Left lung (tissue), 4 donors: ENCODE measurements at regions not wholly inside any gene's neighbourhood (a gene's known extent, or its start where the extent isn't known, plus 50 kb on each side); places are given as distances from the start of the nearest gene placed in this dataset.

Experiments
- ATAC-seq: fragments of 200-7000 bp; cut with Tn5 transposase; one replicate; pipeline ENCODE4 v1.9.1; 2020; ENCODE audit warnings: moderate library complexity
- DNase-seq, 4 donors: peaks; one replicate each; pipeline ENCODE4 v3.0.0-alpha.2; 2013 to 2020
- H3K27ac ChIP-seq, 2 donors: fragments of 200-600 bp; sonication (generic) in 1 of 2; one replicate each; pipeline versions ENCODE4 v1.5.0 to v1.8.0; 2020 to 2021
- H3K27me3 ChIP-seq, 2 donors: fragments of 200-600 bp; sonication (generic) in 1 of 2; one replicate each; pipeline versions ENCODE4 v1.5.0 to v1.8.0; 2020 to 2021
- H3K36me3 ChIP-seq, 2 donors: fragments of 200-600 bp; sonication (generic) in 1 of 2; one replicate each; pipeline versions ENCODE4 v1.5.0 to v1.8.0; 2020 to 2021
- H3K4me1 ChIP-seq, 2 donors: fragments of 200-600 bp; one replicate each; pipeline ENCODE4 v1.8.0; 2021
- H3K4me3 ChIP-seq, 2 donors: fragments of 200-600 bp; sonication (generic) in 1 of 2; one replicate each; pipeline versions ENCODE4 v1.5.0 to v1.8.0; 2020 to 2021; ENCODE audit warnings: mild to moderate bottlenecking in 1 of 2
- H3K9me3 ChIP-seq, 2 donors: fragments of 200-600 bp; sonication (generic) in 1 of 2; one replicate each; pipeline versions ENCODE4 v1.5.0 to v1.8.0; 2020 to 2021
- CTCF ChIP-seq, 2 donors: fragments of 200-600 bp; sonication (generic) in 1 of 2; IDR thresholded peaks; one replicate each; pipeline versions ENCODE4 v1.5.0 to v1.8.0; 2021; ENCODE audit warnings: antibody characterized with exemption in 2 of 2
- intact Hi-C, 2 donors: fragments of 100-400 bp; cut with DNase I; formaldehyde crosslinking; loops; one replicate each; pipeline versions ENCODE4 v1.11.2 to v1.14.2; 2022
- donor health status: DM: no; HTN: yes; CAD: no.
- donor health status: DM: no; HTN: no; CAD: no.

- no peak for DNase-seq
- no peak overlapping the region for H3K4me3 ChIP-seq
- no peaks in the 10 kb centered on the region for H3K9me3 ChIP-seq
- TF ChIP-seq CTCF (IDR thresholded peaks at IDR 0.05), result no peak
- intact Hi-C loops, result no loop called here
- no peaks in the 10 kb centered on the region for H3K4me1 ChIP-seq
- H3K27me3 ChIP-seq, result no peaks in the 10 kb centered on the region
- no peaks in the 10 kb centered on the region for H3K36me3 ChIP-seq
- H3K27ac ChIP-seq, result no peak overlapping the region
- ATAC-seq, result no peak
Measured at GRCh38 chr14:55891692-55892091, 226.5 kb upstream of the PELI2 start.

DNA sequence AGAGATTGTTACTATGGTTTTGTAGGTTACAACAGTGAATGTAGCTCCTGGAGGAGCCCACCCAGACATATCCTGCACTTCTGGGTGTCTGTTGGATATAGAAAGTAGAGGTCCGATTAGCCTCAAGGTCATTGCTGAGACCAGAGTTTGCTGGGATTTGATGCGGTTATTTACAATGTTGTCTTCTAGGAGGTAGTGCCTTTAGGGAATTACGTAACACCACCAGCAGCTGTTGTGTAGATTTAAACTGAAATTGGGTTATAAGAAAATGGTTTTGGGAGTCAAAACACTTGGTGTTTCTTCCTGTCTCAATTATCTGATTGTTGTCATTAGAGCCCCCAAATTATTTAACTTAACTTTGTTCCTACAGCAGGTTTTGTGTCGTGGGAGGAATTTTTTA, 225.3 kb upstream of the PELI2 start:
- H3K9me3 ChIP-seq, result no peaks in the 10 kb centered on the region
- no peaks in the 10 kb centered on the region for H3K4me1 ChIP-seq
- H3K27ac ChIP-seq, result no peak overlapping the region
- no peaks in the 10 kb centered on the region for H3K27me3 ChIP-seq
- no peak for ATAC-seq
- intact Hi-C loops, result no loop called here
- TF ChIP-seq CTCF (IDR thresholded peaks at IDR 0.05), result no peak
- no peak for DNase-seq
- H3K36me3 ChIP-seq, result no peaks in the 10 kb centered on the region
- H3K4me3 ChIP-seq, result no peak overlapping the region

- Histone ChIP-seq H3K4me1 (no peaks in the 10 kb centered on the region), H3K36me3 (no peaks in the 10 kb centered on the region), H3K4me3 (no peak overlapping the region), H3K9me3 (no peaks in the 10 kb centered on the region), H3K27ac (no peak overlapping the region), H3K27me3 (no peaks in the 10 kb centered on the region)
- intact Hi-C loops, result no loop called here
- no peak for TF ChIP-seq CTCF (IDR thresholded peaks at IDR 0.05)
- ATAC-seq, result no peak
- DNase-seq, result no peak
Measured at GRCh38 chr14:55893705-55894104, 224.5 kb upstream of the PELI2 start.

- Histone ChIP-seq H3K27ac (no peak overlapping the region), H3K36me3 (no peaks in the 10 kb centered on the region), H3K9me3 (no peaks in the 10 kb centered on the region), H3K4me1 (no peaks in the 10 kb centered on the region), H3K27me3 (no peaks in the 10 kb centered on the region), H3K4me3 (no peak overlapping the region)
- no peak for DNase-seq
- intact Hi-C loops, result no loop called here
- no peak for TF ChIP-seq CTCF (IDR thresholded peaks at IDR 0.05)
- ATAC-seq, result no peak
Measured at GRCh38 chr14:55897031-55897430, 221.2 kb upstream of the PELI2 start.

DNA sequence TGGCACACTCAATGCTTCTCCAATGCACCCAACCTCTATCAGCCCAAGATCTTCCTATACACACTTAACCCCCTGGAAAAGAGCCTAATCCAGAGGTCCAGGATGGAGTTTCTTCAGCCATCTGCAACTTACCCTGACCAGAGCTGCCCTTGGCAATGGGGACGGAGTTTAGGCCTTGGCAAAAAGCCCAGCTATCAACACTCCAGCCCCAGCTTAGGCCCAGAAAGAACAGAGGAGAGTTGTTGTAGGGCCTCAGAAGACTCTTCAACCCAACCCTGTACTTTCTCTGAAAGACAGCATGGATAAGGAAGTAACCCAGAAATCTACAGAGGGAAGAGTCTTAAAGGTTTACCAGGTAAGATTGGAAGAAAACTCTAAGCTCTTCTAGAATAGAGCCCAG, 219.3 kb upstream of the PELI2 start:
- intact Hi-C loops, result no loop called here
- no peaks in the 10 kb centered on the region for H3K27me3 ChIP-seq
- H3K4me1 ChIP-seq, result no peaks in the 10 kb centered on the region
- H3K36me3 ChIP-seq, result no peaks in the 10 kb centered on the region
- no peak for DNase-seq
- H3K27ac ChIP-seq, result no peak overlapping the region
- no peaks in the 10 kb centered on the region for H3K9me3 ChIP-seq
- H3K4me3 ChIP-seq, result no peak overlapping the region
- peak; percentile 81 for ATAC-seq
- no peak for TF ChIP-seq CTCF (IDR thresholded peaks at IDR 0.05)
